H9 (cell line): ENCODE measurements at regions not wholly inside any gene's neighbourhood (a gene's known extent, or its start where the extent isn't known, plus 50 kb on each side); places are given as distances from the start of the nearest gene placed in this dataset.

Experiments
- DNase-seq: peaks from one replicate; pipeline ENCODE4 v3.0.0-alpha.2; 2017
- H2AFZ ChIP-seq: one replicate; pipeline ENCODE4 v1.6.1; 2013; ENCODE audit warnings: mild to moderate bottlenecking, low read length, control low read depth, moderate library complexity
- H2AK5ac ChIP-seq: 2 replicates; pipeline ENCODE4 v1.6.1; 2013; ENCODE audit warnings: low read length, control low read depth, mixed read lengths; ENCODE audit not compliant: insufficient read length
- H2BK120ac ChIP-seq: one replicate; pipeline ENCODE4 v1.6.1; 2013; ENCODE audit warnings: low read depth, mild to moderate bottlenecking, low read length, control low read depth, inconsistent platforms; ENCODE audit not compliant: poor library complexity, severe bottlenecking
- H2BK12ac ChIP-seq: 2 replicates; pipeline ENCODE4 v1.6.1; 2013; ENCODE audit warnings: low read length, control low read depth, mixed read lengths, low read depth; ENCODE audit not compliant: insufficient read length
- H2BK15ac ChIP-seq: 2 replicates; pipeline ENCODE4 v1.6.1; 2013; ENCODE audit warnings: low read depth, low read length, control low read depth
- H2BK20ac ChIP-seq: one replicate; pipeline ENCODE4 v1.6.1; 2013; ENCODE audit warnings: low read depth, mild to moderate bottlenecking, low read length, control low read depth, inconsistent platforms; ENCODE audit not compliant: poor library complexity, severe bottlenecking
- H2BK5ac ChIP-seq: 2 replicates; pipeline ENCODE4 v1.6.1; 2013; ENCODE audit warnings: low read length, control low read depth, mixed read lengths; ENCODE audit not compliant: insufficient read length
- H3K14ac ChIP-seq: 2 replicates; pipeline ENCODE4 v1.6.1; 2013; ENCODE audit warnings: low read length, control low read depth; ENCODE audit not compliant: insufficient read depth
- H3K18ac ChIP-seq: 2 replicates; pipeline ENCODE4 v1.6.1; 2013; ENCODE audit warnings: low read depth, mild to moderate bottlenecking, mixed read lengths, low read length, control low read depth; ENCODE audit not compliant: insufficient read length
- H3K23ac ChIP-seq: 2 replicates; pipeline ENCODE4 v1.6.1; 2013; ENCODE audit warnings: low read length, control low read depth, mixed read lengths, low read depth; ENCODE audit not compliant: insufficient read length
- H3K23me2 ChIP-seq: 2 replicates; pipeline ENCODE4 v1.6.1; 2013; ENCODE audit warnings: low read depth, mild to moderate bottlenecking, mixed read lengths, low read length, control low read depth; ENCODE audit not compliant: insufficient read length, poor library complexity, severe bottlenecking
- H3K27ac ChIP-seq: 2 replicates; pipeline ENCODE4 v1.5.1; 2013; ENCODE audit warnings: low read length, control low read depth, mixed read lengths, low read depth; ENCODE audit not compliant: insufficient read length
- H3K27me3 ChIP-seq: 2 replicates; pipeline ENCODE4 v1.6.1; 2013; ENCODE audit warnings: low read length, control low read depth, inconsistent platforms; ENCODE audit not compliant: insufficient read depth
- H3K4ac ChIP-seq: 2 replicates; pipeline ENCODE4 v1.6.1; 2013; ENCODE audit warnings: low read depth, mild to moderate bottlenecking, control low read depth, inconsistent platforms, low read length, moderate library complexity
- H3K4me1 ChIP-seq: 2 replicates; pipeline ENCODE4 v1.6.1; 2013; ENCODE audit warnings: low read length, control low read depth, inconsistent platforms; ENCODE audit not compliant: insufficient read depth
- H3K4me2 ChIP-seq: 2 replicates; pipeline ENCODE4 v1.6.1; 2013; ENCODE audit warnings: low read length, control low read depth, mixed read lengths; ENCODE audit not compliant: insufficient read length, insufficient read depth
- H3K56ac ChIP-seq: 2 replicates; pipeline ENCODE4 v1.6.1; 2013; ENCODE audit warnings: low read depth, mild to moderate bottlenecking, mixed read lengths, low read length, control low read depth; ENCODE audit not compliant: insufficient read length
- H3K79me1 ChIP-seq: 2 replicates; pipeline ENCODE4 v1.6.1; 2013; ENCODE audit warnings: low read depth, mild to moderate bottlenecking, moderate library complexity, low read length, control low read depth, inconsistent platforms; ENCODE audit not compliant: insufficient read depth, poor library complexity, severe bottlenecking
- H3K79me2 ChIP-seq: 2 replicates; pipeline ENCODE4 v1.6.1; 2013; ENCODE audit warnings: low read length, control low read depth, inconsistent platforms; ENCODE audit not compliant: insufficient read depth
- H3K9ac ChIP-seq: 2 replicates; pipeline ENCODE4 v1.6.1; 2013; ENCODE audit warnings: low read length, control low read depth, mixed read lengths; ENCODE audit not compliant: insufficient read length; ENCODE audit errors: extremely low read depth
- H3K9me3 ChIP-seq: one replicate; pipeline ENCODE4 v1.6.1; 2013; ENCODE audit warnings: low read depth, low read length, inconsistent platforms; ENCODE audit not compliant: control insufficient read depth
- H3T11ph ChIP-seq: one replicate; pipeline ENCODE4 v1.6.1; 2013; ENCODE audit warnings: mild to moderate bottlenecking, low read length, control low read depth, inconsistent platforms
- H4K20me1 ChIP-seq: one replicate; pipeline ENCODE4 v1.6.1; 2013; ENCODE audit not compliant: control insufficient read depth, insufficient read length, insufficient read depth
- H4K5ac ChIP-seq: 2 replicates; pipeline ENCODE4 v1.6.1; 2013; ENCODE audit warnings: low read depth, mild to moderate bottlenecking, mixed read lengths, low read length, control low read depth; ENCODE audit not compliant: insufficient read length
- H4K8ac ChIP-seq: replicated peaks from 2 replicates; pipeline ENCODE4 v1.6.1; 2013; ENCODE audit warnings: low read length, control low read depth, mixed read lengths, low read depth; ENCODE audit not compliant: insufficient read length
- H4K91ac ChIP-seq: 2 replicates; pipeline ENCODE4 v1.6.1; 2013; ENCODE audit warnings: low read depth, mild to moderate bottlenecking, moderate library complexity, mixed read lengths, low read length, control low read depth; ENCODE audit not compliant: insufficient read length
- H3K27ac Mint-ChIP-seq, 3 experiments: 2 replicates in 2 of 3; 3 replicates in 1 of 3; pipeline ENCODE4 v1.8.0; 2020 to 2021; ENCODE audit warnings: mixed read lengths in 3 of 3, mild to moderate bottlenecking in 1 of 3, moderate library complexity in 1 of 3
- H3K27me3 Mint-ChIP-seq: 2 replicates; pipeline ENCODE4 v1.8.0; 2021; ENCODE audit warnings: low read depth, mild to moderate bottlenecking, moderate library complexity, mixed read lengths
- H3K36me3 Mint-ChIP-seq, 3 experiments: 2 replicates in 2 of 3; 3 replicates in 1 of 3; pipeline ENCODE4 v1.8.0; 2020 to 2021; ENCODE audit warnings: low read depth in 3 of 3, mixed read lengths in 3 of 3; ENCODE audit not compliant: insufficient read depth in 1 of 3
- H3K4me1 Mint-ChIP-seq, 2 experiments: 2 replicates each; pipeline ENCODE4 v1.8.0; 2020; ENCODE audit warnings: mixed read lengths in 2 of 2
- H3K4me3 Mint-ChIP-seq, 2 experiments: 2 replicates in 1 of 2; 3 replicates in 1 of 2; pipeline ENCODE4 v1.8.0; 2020 to 2021; ENCODE audit warnings: mild to moderate bottlenecking in 2 of 2, mixed read lengths in 2 of 2, moderate library complexity in 1 of 2
- H3K9me3 Mint-ChIP-seq, 2 experiments: 2 replicates in 1 of 2; 3 replicates in 1 of 2; pipeline ENCODE4 v1.8.0; 2020; ENCODE audit warnings: mild to moderate bottlenecking in 2 of 2, mixed read lengths in 2 of 2, moderate library complexity in 1 of 2
- CTCF ChIP-seq: fragments of 200-600 bp; sonication (generic); conservative IDR thresholded peaks from 3 replicates; pipeline ENCODE4 v1.8.0; 2021; ENCODE audit warnings: antibody characterized with exemption, mild to moderate bottlenecking
- whole genome bisulfite sequencing: extraction: QIAGEN DNeasy Blood & Tissue Kit; methylation state at CpG from one replicate; pipeline ENCODE4 v1.1.7; 2013; ENCODE audit warnings: missing lambda C conversion rate, low lambda C conversion rate, mixed read lengths; ENCODE audit not compliant: insufficient read length; ENCODE audit errors: extremely low coverage; 5-methylcytosine and 5-hydroxymethylcytosine counted together

- H3K27me3 ChIP-seq, result no peaks in the 10 kb centered on the region
- Mint-ChIP-seq H3K36me3 (peaks cover 7 to 22% (median 21%) of the 10 kb centered on the region in 3 experiments; a peak in 6 of 7 replicates), H3K4me1 (peaks cover 20 to 26% of the 10 kb centered on the region in 2 experiments), H3K4me3 (no peak overlapping the region), H3K9me3 (peaks cover 0 to 7% of the 10 kb centered on the region in 2 experiments; a peak in 3 of 5 replicates), H3K27me3 (no peaks in the 10 kb centered on the region), H3K27ac (no peak overlapping the region; a peak in 2 of 7 replicates)
- no peak overlapping the region for H2BK120ac ChIP-seq
- no peaks in the 10 kb centered on the region for H3K79me1 ChIP-seq
- no peak overlapping the region for H2BK12ac ChIP-seq
- H4K5ac ChIP-seq, result no peak overlapping the region
- no peak overlapping the region for H4K8ac ChIP-seq
- TF ChIP-seq CTCF, result no peak
- H2BK15ac ChIP-seq, result no peak overlapping the region
- H2AFZ ChIP-seq, result no peak overlapping the region
- no peaks in the 10 kb centered on the region for H3K9me3 ChIP-seq
- no peak overlapping the region for H3K18ac ChIP-seq
- H3K56ac ChIP-seq, result no peak overlapping the region
- no peak overlapping the region for H3K23ac ChIP-seq
- H2BK5ac ChIP-seq, result no peak overlapping the region
- no peak overlapping the region for H3T11ph ChIP-seq
- no CpG with 5 or more reads among the region's 2 CpGs for WGBS
- peaks cover 5% of the 10 kb centered on the region; the same call in 1 of the 2 replicates for H3K4me1 ChIP-seq
- H3K23me2 ChIP-seq, result no peaks in the 10 kb centered on the region
- no peak overlapping the region for H4K91ac ChIP-seq
- no peak overlapping the region for H2AK5ac ChIP-seq
- H4K20me1 ChIP-seq, result no peaks in the 10 kb centered on the region
- no peak overlapping the region for H3K14ac ChIP-seq
- H3K4me2 ChIP-seq, result no peak overlapping the region
- DNase-seq, result no peak
- no peak overlapping the region for H3K9ac ChIP-seq
- no peak overlapping the region for H2BK20ac ChIP-seq
- H3K27ac ChIP-seq, result no peak overlapping the region
- H3K79me2 ChIP-seq, result no peaks in the 10 kb centered on the region
- no peak overlapping the region for H3K4ac ChIP-seq
Measured at GRCh38 chrX:113759422-113759821, 824.5 kb upstream of the HTR2C start.
